SU-DHL-6 (cell line): ENCODE measurements at regions not wholly inside any gene's neighbourhood (a gene's known extent, or its start where the extent isn't known, plus 50 kb on each side); places are given as distances from the start of the nearest gene placed in this dataset.
"Not testable (repeated sequence)": the region's sequence is repeated elsewhere in the genome, so short reads cannot be mapped to it uniquely, and the experiment has no call there.

Experiments used
- EZH2phosphoT487 ChIP-seq: fragments of 200-600 bp; sonication (generic), shearing (Covaris generic); conservative IDR thresholded peaks from 2 replicates; pipeline ENCODE4 v1.6.1; 2018; ENCODE audit warnings: mild to moderate bottlenecking, antibody characterized with exemption, low read length, moderate library complexity, mixed read lengths
- TF ChIP-seq, protein P1 (sequence below): fragments of 200-600 bp; sonication (generic); IDR thresholded peaks from one replicate; pipeline ENCODE4 v1.5.1; 2017; ENCODE audit warnings: antibody characterized with exemption, mild to moderate bottlenecking, low read length, moderate library complexity; ENCODE audit not compliant: insufficient read depth, poor library complexity, severe bottlenecking

GRCh38 chr2:31757351-31757750, 176.6 kb upstream of the SRD5A2 start:
- TF ChIP-seq, protein P1, sequence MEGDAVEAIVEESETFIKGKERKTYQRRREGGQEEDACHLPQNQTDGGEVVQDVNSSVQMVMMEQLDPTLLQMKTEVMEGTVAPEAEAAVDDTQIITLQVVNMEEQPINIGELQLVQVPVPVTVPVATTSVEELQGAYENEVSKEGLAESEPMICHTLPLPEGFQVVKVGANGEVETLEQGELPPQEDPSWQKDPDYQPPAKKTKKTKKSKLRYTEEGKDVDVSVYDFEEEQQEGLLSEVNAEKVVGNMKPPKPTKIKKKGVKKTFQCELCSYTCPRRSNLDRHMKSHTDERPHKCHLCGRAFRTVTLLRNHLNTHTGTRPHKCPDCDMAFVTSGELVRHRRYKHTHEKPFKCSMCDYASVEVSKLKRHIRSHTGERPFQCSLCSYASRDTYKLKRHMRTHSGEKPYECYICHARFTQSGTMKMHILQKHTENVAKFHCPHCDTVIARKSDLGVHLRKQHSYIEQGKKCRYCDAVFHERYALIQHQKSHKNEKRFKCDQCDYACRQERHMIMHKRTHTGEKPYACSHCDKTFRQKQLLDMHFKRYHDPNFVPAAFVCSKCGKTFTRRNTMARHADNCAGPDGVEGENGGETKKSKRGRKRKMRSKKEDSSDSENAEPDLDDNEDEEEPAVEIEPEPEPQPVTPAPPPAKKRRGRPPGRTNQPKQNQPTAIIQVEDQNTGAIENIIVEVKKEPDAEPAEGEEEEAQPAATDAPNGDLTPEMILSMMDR, result not testable (repeated sequence)
- not testable (repeated sequence) for TF ChIP-seq EZH2phosphoT487
